HEK293T (cell line): ENCODE measurements at regions not wholly inside any gene's neighbourhood (a gene's known extent, or its start where the extent isn't known, plus 50 kb on each side); places are given as distances from the start of the nearest gene placed in this dataset.

Experiments used
- ARNT ChIP-seq: fragments of 450-650 bp; IDR thresholded peaks from 2 replicates; pipeline ENCODE4 v1.6.1; 2017; ENCODE audit warnings: mild to moderate bottlenecking
- BHLHE40 ChIP-seq: fragments of 450-650 bp; IDR thresholded peaks from 2 replicates; pipeline ENCODE4 v1.6.1; 2016; ENCODE audit warnings: mild to moderate bottlenecking, moderate library complexity, borderline replicate concordance
- CTBP1 ChIP-seq: fragments of 450-650 bp; IDR thresholded peaks from 2 replicates; pipeline ENCODE4 v1.6.1; 2016; ENCODE audit warnings: borderline replicate concordance
- ELF4 ChIP-seq: fragments of 450-650 bp; IDR thresholded peaks from 2 replicates; pipeline ENCODE4 v1.6.1; 2017; ENCODE audit warnings: antibody characterized with exemption
- FOXA1 ChIP-seq: fragments of 450-650 bp; IDR thresholded peaks from 2 replicates; pipeline ENCODE4 v1.6.1; 2016; ENCODE audit warnings: mild to moderate bottlenecking
- FOXK2 ChIP-seq: fragments of 450-650 bp; IDR thresholded peaks from 2 replicates; pipeline ENCODE4 v1.6.1; 2016; ENCODE audit warnings: mild to moderate bottlenecking
- FOXM1 ChIP-seq: fragments of 450-650 bp; IDR thresholded peaks from 2 replicates; pipeline ENCODE4 v1.6.1; 2017; ENCODE audit warnings: mild to moderate bottlenecking, borderline replicate concordance
- HDGF ChIP-seq: fragments of 450-650 bp; IDR thresholded peaks from 2 replicates; pipeline ENCODE4 v1.6.1; 2017; ENCODE audit warnings: antibody characterized with exemption, borderline replicate concordance
- NFRKB ChIP-seq: fragments of 450-650 bp; IDR thresholded peaks from 2 replicates; pipeline ENCODE4 v1.6.1; 2016; ENCODE audit warnings: mild to moderate bottlenecking, moderate library complexity
- SP1 ChIP-seq: fragments of 450-650 bp; IDR thresholded peaks from 2 replicates; pipeline ENCODE4 v1.6.1; 2017
- TARDBP ChIP-seq: fragments of 450-650 bp; IDR thresholded peaks from 2 replicates; pipeline ENCODE4 v1.6.1; 2016
- ZNF384 ChIP-seq: fragments of 450-650 bp; IDR thresholded peaks from 2 replicates; pipeline ENCODE4 v1.6.1; 2016
- TF ChIP-seq, protein P1 (sequence below): fragments of 450-650 bp; IDR thresholded peaks from 2 replicates; pipeline ENCODE4 v1.6.1; 2016

DNA sequence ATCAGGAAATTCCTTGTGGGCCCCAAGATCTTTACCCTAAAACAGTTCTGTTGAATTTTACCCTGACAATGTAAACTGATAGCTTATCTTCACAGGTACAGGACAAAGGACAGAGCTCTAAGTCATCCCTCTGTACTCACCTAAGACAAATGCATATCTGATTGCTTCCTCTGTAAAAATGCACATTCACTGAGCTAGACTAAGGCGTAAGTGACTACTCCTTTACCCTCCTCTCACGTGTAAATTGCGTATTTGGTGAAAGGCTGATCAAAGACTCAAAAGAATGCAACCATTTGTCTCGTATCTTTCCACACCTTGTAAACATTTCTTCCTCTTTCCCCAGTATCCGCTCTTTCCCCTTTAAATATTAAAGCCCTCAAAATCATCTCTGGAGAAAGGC is 80.6 kb upstream of the LRCH1 start:
- TF ChIP-seq FOXA1 (no peak), FOXK2 (no peak), FOXM1 (no peak), ELF4 (no peak), CTBP1 (no peak), SP1 (no peak), ZNF384 (no peak), HDGF (no peak), NFRKB (no peak), ARNT (no peak), TARDBP (no peak), BHLHE40 (no peak)
- TF ChIP-seq, protein P1, sequence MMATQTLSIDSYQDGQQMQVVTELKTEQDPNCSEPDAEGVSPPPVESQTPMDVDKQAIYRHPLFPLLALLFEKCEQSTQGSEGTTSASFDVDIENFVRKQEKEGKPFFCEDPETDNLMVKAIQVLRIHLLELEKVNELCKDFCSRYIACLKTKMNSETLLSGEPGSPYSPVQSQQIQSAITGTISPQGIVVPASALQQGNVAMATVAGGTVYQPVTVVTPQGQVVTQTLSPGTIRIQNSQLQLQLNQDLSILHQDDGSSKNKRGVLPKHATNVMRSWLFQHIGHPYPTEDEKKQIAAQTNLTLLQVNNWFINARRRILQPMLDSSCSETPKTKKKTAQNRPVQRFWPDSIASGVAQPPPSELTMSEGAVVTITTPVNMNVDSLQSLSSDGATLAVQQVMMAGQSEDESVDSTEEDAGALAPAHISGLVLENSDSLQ: no peak
